Frontal cortex (tissue), 3 donors: ENCODE measurements at regions not wholly inside any gene's neighbourhood (a gene's known extent, or its start where the extent isn't known, plus 50 kb on each side); places are given as distances from the start of the nearest gene placed in this dataset.
"Not testable (repeated sequence)": the region's sequence is repeated elsewhere in the genome, so short reads cannot be mapped to it uniquely, and the experiment has no call there.

Source experiments
- DNase-seq, 2 donors: peaks; one replicate each; pipeline ENCODE4 v3.0.0; 2012; ENCODE audit warnings: low spot score in 2 of 2
- FAIRE-seq: peaks from 2 replicates; lab custom pipeline; 2012; peaks lifted over from hg19 to GRCh38; lab: Jason Lieb, UNC
- donor health status: control.
- donor health status: control.
- donor health status: control.

DNA sequence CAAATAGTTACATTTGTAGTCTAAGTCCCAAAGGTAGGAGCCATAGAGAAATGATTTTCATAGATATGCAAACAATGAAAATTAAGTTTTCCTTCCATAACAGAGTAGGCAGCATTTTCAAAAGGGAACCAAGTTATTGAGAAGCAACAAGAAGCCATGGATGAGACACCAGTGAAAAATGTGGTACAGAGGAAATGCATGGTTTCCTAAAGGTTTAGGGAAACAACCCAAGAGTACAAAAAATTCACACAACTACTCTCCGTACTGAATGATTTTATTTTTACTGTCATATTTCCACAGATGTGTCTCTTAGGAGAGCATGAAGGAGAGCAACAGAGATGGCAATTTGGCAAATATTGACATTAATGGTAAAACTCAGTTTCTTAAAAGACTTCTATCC is 1408.9 kb upstream of the PCDH7 start:
- FAIRE-seq (no peak), DNase-seq (no peak)

- FAIRE-seq (no peak), DNase-seq (no peak)
These were observed 1400.4 kb upstream of the PCDH7 start for GRCh38 chr4:29319663-29320340.

DNA sequence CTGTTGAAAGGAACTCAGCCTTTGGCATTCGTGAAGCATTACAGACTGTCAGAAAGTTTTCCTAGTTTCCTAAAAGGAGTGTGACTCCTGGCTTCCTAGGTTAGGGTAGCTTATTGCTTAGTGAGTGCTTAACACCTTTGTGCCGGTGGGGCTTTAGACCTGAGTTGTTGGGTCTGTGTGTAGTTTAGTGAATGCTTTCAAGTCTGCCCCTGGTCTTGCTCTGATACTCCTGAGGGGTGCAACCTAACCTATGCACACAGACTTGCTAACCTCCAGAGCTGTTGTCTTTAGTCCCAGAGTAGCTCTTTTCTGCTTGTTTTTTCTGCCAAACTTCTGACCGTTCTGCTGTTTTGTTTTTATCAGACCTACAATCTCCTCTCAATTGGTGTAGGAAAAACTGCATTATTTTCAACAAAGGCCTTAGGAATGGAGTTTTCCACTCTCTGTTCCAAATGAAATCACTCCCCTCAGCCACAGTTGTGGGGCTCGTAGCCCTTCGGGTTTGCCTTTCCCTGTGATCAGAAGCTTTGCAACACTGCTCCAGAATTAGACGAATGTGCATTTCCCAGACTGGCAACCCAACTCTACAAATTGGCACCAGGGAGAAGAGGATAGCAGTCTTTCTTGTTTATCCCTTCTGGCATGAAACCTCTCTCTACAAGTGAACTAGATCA is 1399.1 kb upstream of the PCDH7 start:
- FAIRE-seq (no peak), DNase-seq (no peak)

DNA sequence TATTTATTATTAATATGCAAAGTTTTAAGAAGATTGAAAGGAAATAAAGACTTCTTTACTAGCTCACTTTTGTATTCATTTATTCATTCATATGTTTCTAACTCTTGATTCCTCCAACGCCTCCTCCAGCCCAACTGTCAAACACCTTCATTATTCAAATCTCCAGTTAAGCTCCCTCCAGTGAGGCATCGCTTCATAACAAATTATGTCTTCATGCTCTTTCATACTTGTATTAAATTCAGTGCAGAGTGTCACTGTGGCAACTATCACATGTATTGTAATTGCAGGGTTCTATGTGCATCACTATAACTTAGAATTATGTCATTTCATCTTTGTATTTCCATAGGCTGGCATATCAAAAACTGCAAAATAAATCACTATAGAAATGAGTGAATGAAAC is 1394.2 kb upstream of the PCDH7 start:
- DNase-seq (no peak), FAIRE-seq (no peak)

- DNase-seq (no peak), FAIRE-seq (no peak)
These were observed 1393.4 kb upstream of the PCDH7 start for GRCh38 chr4:29326816-29327215.

DNA sequence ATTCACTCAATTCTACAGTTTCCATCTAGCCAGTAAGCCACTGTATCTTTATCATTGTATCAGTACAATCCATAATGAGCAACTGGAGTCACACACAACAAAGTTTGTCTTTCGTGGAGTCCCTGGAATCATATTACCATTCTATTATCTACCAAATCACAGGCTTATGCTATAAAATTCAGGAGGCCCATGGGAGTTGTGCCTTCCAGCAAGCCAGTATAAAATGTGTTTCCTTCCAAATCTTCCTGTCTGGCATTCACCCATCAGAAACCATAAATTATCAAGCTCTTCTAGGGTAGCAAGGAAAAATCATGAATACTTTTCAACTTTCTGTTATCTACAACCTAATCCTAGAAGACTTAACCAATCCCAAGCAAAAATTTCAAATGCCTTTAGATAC is 1383.3 kb upstream of the PCDH7 start:
- no peak for DNase-seq
- FAIRE-seq, result no peak

- no peak for FAIRE-seq
These were observed 1347.2 kb upstream of the PCDH7 start for GRCh38 chr4:29372971-29373370.

GRCh38 chr4:29375716-29376115 is 1344.5 kb upstream of the PCDH7 start:
- FAIRE-seq (no peak), DNase-seq (no peak)

More at GRCh38 chr4:29372971-29373370, 1347.2 kb upstream of the PCDH7 start:
- DNase-seq, result no peak

DNA sequence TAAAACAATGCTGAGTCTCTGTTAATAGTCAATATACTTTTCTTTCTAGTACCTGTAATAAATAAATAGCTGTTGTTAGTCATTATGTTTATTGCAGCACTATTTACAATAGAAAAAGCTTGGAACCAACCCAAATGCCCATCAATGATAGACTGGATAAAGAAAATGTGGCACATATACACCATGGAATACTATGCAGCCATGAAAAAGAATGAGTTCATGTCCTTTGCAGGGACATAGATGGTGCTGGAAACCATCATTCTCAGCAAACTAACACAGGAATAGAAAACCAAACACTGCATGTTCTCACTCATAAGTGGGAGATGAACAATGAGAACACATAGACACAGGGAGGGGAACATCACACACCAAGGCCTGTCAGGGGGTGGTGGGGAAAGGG is 1341.9 kb upstream of the PCDH7 start:
- DNase-seq, FAIRE-seq: not testable (repeated sequence)

DNA sequence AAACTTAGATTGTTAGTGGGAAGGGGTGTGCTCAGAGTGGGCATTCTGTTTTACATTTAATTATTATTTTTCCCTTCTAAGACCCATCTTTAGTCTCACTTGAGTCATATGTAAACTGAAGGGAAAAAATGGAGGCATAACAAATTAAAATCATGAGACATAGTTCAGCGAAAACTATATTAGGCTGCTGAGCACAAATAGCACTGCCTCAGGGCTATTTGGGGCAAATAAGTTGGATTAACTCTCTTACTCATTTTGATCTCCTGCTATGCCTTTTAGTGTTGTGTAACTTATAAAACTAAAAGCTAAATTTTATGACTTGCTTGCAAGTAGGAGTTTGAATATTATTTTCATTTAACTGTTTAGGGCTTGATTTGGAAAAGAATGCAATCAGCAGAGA is 1329.2 kb upstream of the PCDH7 start:
- DNase-seq (no peak), FAIRE-seq (no peak)

DNA sequence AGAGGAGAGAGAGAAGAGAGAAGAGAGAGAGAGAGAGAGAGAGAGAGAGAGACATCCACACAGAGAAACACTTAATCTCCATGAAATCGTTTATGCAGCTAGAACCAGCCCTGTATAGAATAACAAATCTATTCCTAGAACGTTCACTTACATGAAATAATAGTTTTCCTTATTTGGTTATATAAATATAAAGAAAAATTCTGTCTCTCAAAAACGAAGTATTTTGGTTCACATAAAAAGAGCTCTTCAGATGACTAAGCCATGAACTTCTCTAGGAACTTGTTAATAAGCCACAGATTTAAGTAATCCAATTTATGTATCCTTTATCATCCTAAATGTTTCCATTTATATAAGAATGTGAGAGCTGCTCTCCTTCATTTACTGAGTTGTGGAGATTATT is 1315.1 kb upstream of the PCDH7 start:
- FAIRE-seq (no peak), DNase-seq (no peak)

- no peak for FAIRE-seq
- DNase-seq, result no peak
These were observed 1304.4 kb upstream of the PCDH7 start for GRCh38 chr4:29415771-29416170.

DNA sequence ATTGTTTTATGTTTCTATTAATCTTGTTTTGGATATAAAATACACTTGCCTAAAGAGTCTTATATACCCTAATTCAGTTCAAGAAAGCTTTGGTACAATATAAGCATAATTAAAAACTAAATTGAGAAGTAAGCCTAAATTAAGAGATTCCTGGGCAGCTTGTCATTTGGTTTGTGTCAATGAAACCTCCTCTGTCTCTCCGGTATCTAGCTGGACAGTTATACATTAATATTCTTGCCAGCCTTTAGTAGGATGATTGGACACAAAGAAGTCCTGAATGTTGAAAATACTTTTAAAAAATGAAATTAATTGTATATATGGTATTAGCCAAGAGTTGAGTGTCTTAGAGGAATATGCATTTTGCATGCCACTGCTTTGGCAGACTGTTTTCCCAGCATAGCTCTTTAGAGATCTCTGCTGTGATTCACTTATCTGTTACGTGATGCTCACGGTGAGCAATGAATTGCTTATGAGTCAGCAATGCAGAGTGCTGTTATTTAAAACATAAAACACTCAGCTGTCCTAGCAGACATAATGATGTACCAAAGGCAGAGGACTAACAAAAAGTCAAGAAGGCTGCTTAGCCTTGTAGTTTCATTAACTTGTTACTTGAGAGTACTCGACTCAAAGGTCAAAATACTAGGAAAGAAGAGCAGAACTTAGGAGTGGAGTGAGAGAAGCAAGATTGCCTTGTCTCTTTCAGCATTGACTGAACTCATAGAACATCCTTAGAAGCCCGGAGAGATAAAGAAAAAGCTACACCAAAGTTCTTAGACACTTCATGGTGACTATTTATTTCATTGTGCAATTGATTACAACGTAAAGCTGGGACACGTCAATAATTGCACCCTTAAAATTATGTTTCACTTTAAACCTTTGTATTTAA is 1296.1 kb upstream of the PCDH7 start:
- peak in 1 of 2 donors; percentile 1 for DNase-seq
- no peak for FAIRE-seq

DNA sequence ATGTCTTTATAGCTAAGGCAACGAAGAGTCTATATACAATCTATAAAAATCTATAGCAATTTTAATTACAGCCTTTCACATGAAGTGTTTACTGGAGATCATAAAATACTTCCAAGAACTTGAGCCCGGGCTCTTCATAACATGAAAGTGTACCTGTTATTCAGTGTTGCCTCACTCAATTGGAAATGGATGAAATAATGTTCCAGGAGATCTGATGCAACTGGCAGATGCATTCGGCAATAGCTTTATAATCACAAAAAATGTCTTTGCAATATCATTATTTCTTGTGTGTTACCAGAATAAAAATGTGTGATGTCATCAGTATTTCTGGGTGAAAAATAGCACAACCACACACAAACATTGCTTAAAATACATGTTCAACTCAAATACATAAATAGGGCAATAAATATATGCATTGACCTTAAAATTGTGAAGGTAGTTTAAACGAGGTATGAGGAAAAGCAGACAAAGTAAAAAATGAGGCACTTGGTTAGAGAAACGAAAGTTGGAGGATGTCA is 1266.8 kb upstream of the PCDH7 start:
- no peak for FAIRE-seq
- DNase-seq, result no peak

DNA sequence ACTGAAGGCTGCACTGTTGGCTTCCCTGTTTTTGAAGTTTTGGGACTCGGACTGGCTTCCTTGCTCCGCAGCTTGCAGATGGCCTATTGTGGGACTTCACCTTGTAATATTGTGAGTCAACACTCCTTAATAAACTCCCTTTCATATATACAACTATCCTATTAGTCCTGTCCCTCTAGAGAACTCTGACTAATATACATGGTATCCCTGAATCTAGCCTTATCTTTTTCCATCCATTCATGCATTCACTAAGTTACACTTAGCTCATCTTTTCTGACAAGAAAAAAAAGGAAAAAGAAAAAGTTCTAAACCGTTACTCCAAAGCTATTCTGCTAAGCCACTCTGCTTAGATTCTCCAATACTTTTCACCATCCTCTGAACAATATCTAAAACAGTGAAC is 1260.2 kb upstream of the PCDH7 start:
- FAIRE-seq, result no peak
- no peak for DNase-seq

- FAIRE-seq, result no peak
- no peak for DNase-seq
These were observed 1253.0 kb upstream of the PCDH7 start for GRCh38 chr4:29467044-29467717.
